ENCODE measurements at regions not wholly inside any gene's neighbourhood (a gene's known extent, or its start where the extent isn't known, plus 50 kb on each side); places are given as distances from the start of the nearest gene placed in this dataset.

GRCh38 chr1:214808845-214809460 is 206.0 kb downstream of the CENPF start:
- H4K91ac ChIP-seq (ENCODE audit: insufficient read depth, low read depth, low read length) = peak overlapping the region; percentile 38; the same call in 1 of the 2 replicates
- H4K20me1 ChIP-seq (ENCODE audit: insufficient read depth, low read length) = no peaks in the 10 kb centered on the region
- peak overlapping the region; percentile 63; the same call in 1 of the 2 replicates for H2BK120ac ChIP-seq (ENCODE audit: low read depth, low read length)
- no peak overlapping the region for H3K23ac ChIP-seq (ENCODE audit: low read depth, low read length)
- ChIA-PET POLR2A (ENCODE audit: unreplicated experiment) (no interaction called here), CTCF (interaction anchor here (0.6 to 2.2 kb wide), 9 partner anchors 46 to 715 kb away, joined by 3 to 9 read pairs (median 4); no protein-coding TSS in a partner anchor)
- intact Hi-C loops (cut with micrococcal nuclease) = loop anchor here (1.0 to 5.0 kb wide), 4 partner anchors 147 to 714 kb away; partner anchors contain the start of gene KCNK2
- peak overlapping the region; percentile 37; the same call in 1 of the 2 replicates for H3K18ac ChIP-seq (ENCODE audit: low read depth, low read length)
- H2AK5ac ChIP-seq (ENCODE audit: low read depth, low read length) = no peak overlapping the region
- no peak overlapping the region for H3K4me3 ChIP-seq (ENCODE audit: insufficient read depth, low read depth, low read length)
- H3K56ac ChIP-seq (ENCODE audit: extremely low read depth, insufficient read depth, low read length) = no peak overlapping the region
- H3K4me2 ChIP-seq (ENCODE audit: low read depth, low read length) = no peak overlapping the region
- H2BK15ac ChIP-seq (ENCODE audit: low read depth, low read length) = no peak overlapping the region; the same call in 1 of the 3 replicates
- no TSS peak for BruUV-seq (replicated peaks)
- peak overlapping the region; percentile 72 for H3K14ac ChIP-seq (replicated peaks; ENCODE audit: low read depth, low read length)
- in situ Hi-C loops (cut with MboI; ENCODE audit: low sequenced_read_pairs) = no loop called here
- peak overlapping the region; percentile 49; the same call in 1 of the 2 replicates for H4K5ac ChIP-seq (ENCODE audit: low read depth, low read length)
- H3K4me1 ChIP-seq (ENCODE audit: control insufficient read depth, insufficient read depth, low read length) = peaks cover 1% of the 10 kb centered on the region; the same call in 1 of the 2 replicates
- ATAC-seq (ENCODE audit: low read depth) = peak; percentile 74
- no peak overlapping the region for H3K9ac ChIP-seq (ENCODE audit: low read depth, low read length)
- peak overlapping the region; percentile 55; the same call in 1 of the 2 replicates for H3K4ac ChIP-seq (ENCODE audit: low read depth, low read length)
- H3K79me1 ChIP-seq (ENCODE audit: low read depth in 1 of 2, low read length in 2 of 2) = no peaks in the 10 kb centered on the region
- H2BK5ac ChIP-seq (ENCODE audit: low read depth, low read length, poor library complexity, severe bottlenecking) = peak overlapping the region; percentile 31
- no peak overlapping the region for H2AFZ ChIP-seq (replicated peaks; ENCODE audit: low read length, poor library complexity)
- no peak overlapping the region for H3K27ac ChIP-seq (ENCODE audit: insufficient read depth, low read length)
- H2BK20ac ChIP-seq (ENCODE audit: low read depth, low read length) = peak overlapping the region; percentile 50; the same call in 1 of the 2 replicates
- H3K9me3 ChIP-seq (ENCODE audit: control insufficient read depth, insufficient read depth, low read length) = peaks cover 5% of the 10 kb centered on the region; the same call in 1 of the 2 replicates
- H4K8ac ChIP-seq (ENCODE audit: low read depth in 2 of 2, low read length in 2 of 2) = peak overlapping the region in 1 of 2 experiments; percentile 62; a peak in 2 of 4 replicates
- H3K27me3 ChIP-seq (ENCODE audit: control insufficient read depth, insufficient read depth, low read length) = no peaks in the 10 kb centered on the region
- no peaks in the 10 kb centered on the region for H3K36me3 ChIP-seq (ENCODE audit: control insufficient read depth, insufficient read depth, low read length)
- dilution Hi-C loops (cut with HindIII; ENCODE audit: low sequenced_read_pairs, unreplicated experiment) = no loop called here
- no peaks in the 10 kb centered on the region for H3K9me1 ChIP-seq (ENCODE audit: insufficient read depth, low read length)
- peak; percentile 62 for DNase-seq
- no CpG with 5 or more reads among the region's 3 CpGs for WGBS, 2 experiments (ENCODE audit: extremely low coverage in 2 of 2, insufficient read length in 1 of 2)
- peak; percentile 60 for TF ChIP-seq SMC3 (IDR thresholded peaks at IDR 0.05; ENCODE audit: low read depth, low read length)
- TF ChIP-seq USF2 (IDR thresholded peaks at IDR 0.05; ENCODE audit: low read depth, low read length) = no peak
- TF ChIP-seq RAD21 (IDR thresholded peaks at IDR 0.05; ENCODE audit: low read length) = peak; percentile 80
- TF ChIP-seq RFX5 (IDR thresholded peaks at IDR 0.05; ENCODE audit: low read depth, low read length) = no peak
- no peak for TF ChIP-seq CEBPB (IDR thresholded peaks at IDR 0.05; ENCODE audit: low read depth, low read length)
- no peak for TF ChIP-seq BHLHE40 (IDR thresholded peaks at IDR 0.05; ENCODE audit: low read depth, low read length)
- peak; percentile 57 for TF ChIP-seq CTCF (conservative IDR thresholded peaks at IDR 0.05; ENCODE audit: low read depth, low read length)
- TF ChIP-seq FOS (IDR thresholded peaks at IDR 0.05; ENCODE audit: low read depth, low read length) = no peak
- TF ChIP-seq MAZ (IDR thresholded peaks at IDR 0.05; ENCODE audit: borderline replicate concordance, low read depth, low read length) = no peak
- no peak overlapping the region for H2AK9ac ChIP-seq (replicated peaks; ENCODE audit: low read depth, low read length, poor library complexity)

Data from IMR-90 (cell line).